ENCODE measurements at regions not wholly inside any gene's neighbourhood (a gene's known extent, or its start where the extent isn't known, plus 50 kb on each side); places are given as distances from the start of the nearest gene placed in this dataset.
A peak's percentile ranks its signal among the peaks of the same experiment; 100 is the strongest.

- intact Hi-C loops (cut with DNase I): no loop called here
- Histone ChIP-seq H3K27ac (ENCODE audit: low read depth in 1 of 2, low read length in 2 of 2) (no peak overlapping the region), H3K27me3 (ENCODE audit: control insufficient read depth in 1 of 2, insufficient read depth in 2 of 2, low read length in 1 of 2) (no peaks in the 10 kb centered on the region), H3K4me1 (ENCODE audit: control insufficient read depth in 1 of 2, insufficient read depth in 2 of 2, low read length in 2 of 2) (no peaks in the 10 kb centered on the region), H3K9me3 (ENCODE audit: control insufficient read depth, low read length) (peaks cover 2% of the 10 kb centered on the region), H3K36me3 (ENCODE audit: control insufficient read depth in 1 of 2, insufficient read depth in 2 of 2, low read length in 1 of 2) (no peaks in the 10 kb centered on the region), H3K4me3 (ENCODE audit: low read length in 2 of 2) (no peak overlapping the region)
- WGBS, 2 donors: 79 to 90% methylated on average over 2 of the region's 2 CpGs
- no peak for DNase-seq
- ATAC-seq (ENCODE audit: low FRiP score): no peak
Observed at GRCh38 chr14:95021588-95021987, 135.7 kb downstream of the DICER1 start.

DNA sequence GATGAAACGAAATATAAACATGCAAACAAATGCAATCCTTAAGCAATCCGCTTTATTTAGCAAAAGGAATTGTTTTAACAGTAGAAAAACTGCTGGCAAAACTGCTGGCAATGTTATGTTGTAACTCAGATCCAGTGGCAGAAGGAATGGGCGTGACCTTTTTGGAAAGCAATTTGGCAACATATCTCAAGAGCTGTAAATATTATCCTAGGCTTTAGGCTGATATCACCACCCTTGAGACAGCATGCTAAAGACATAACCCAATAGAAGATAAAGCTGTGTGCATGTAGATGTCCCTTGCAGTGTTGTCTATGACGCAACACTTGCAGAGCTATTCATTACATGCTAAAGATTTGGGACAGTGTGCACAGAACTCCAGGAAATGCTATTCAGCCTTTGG lies 138.5 kb downstream of the DICER1 start:
- peak; percentile 41 for ATAC-seq (ENCODE audit: low FRiP score)
- H3K9me3 ChIP-seq (ENCODE audit: control insufficient read depth, low read length): peaks cover 4% of the 10 kb centered on the region
- 72 to 76% methylated on average over 4 of the region's 4 CpGs for whole genome bisulfite sequencing, 2 donors
- no peak for DNase-seq
- H3K36me3 ChIP-seq (ENCODE audit: control insufficient read depth in 1 of 2, insufficient read depth in 2 of 2, low read length in 1 of 2): no peaks in the 10 kb centered on the region
- no peak overlapping the region for H3K4me3 ChIP-seq (ENCODE audit: low read length in 2 of 2)
- H3K4me1 ChIP-seq (ENCODE audit: control insufficient read depth in 1 of 2, insufficient read depth in 2 of 2, low read length in 2 of 2): no peaks in the 10 kb centered on the region
- H3K27ac ChIP-seq (ENCODE audit: low read depth in 1 of 2, low read length in 2 of 2): no peak overlapping the region
- intact Hi-C loops (cut with DNase I): no loop called here
- H3K27me3 ChIP-seq (ENCODE audit: control insufficient read depth in 1 of 2, insufficient read depth in 2 of 2, low read length in 1 of 2): no peaks in the 10 kb centered on the region

GRCh38 chr14:95015046-95015445 lies 142.3 kb downstream of the DICER1 start:
- DNase-seq (no peak), ATAC-seq (ENCODE audit: low FRiP score) (no peak)
- Histone ChIP-seq H3K4me1 (ENCODE audit: control insufficient read depth in 1 of 2, insufficient read depth in 2 of 2, low read length in 2 of 2) (no peaks in the 10 kb centered on the region), H3K36me3 (ENCODE audit: control insufficient read depth in 1 of 2, insufficient read depth in 2 of 2, low read length in 1 of 2) (no peaks in the 10 kb centered on the region), H3K27ac (ENCODE audit: low read depth in 1 of 2, low read length in 2 of 2) (no peak overlapping the region), H3K4me3 (ENCODE audit: low read length in 2 of 2) (no peak overlapping the region), H3K9me3 (ENCODE audit: control insufficient read depth, low read length) (peaks cover 3% of the 10 kb centered on the region), H3K27me3 (ENCODE audit: control insufficient read depth in 1 of 2, insufficient read depth in 2 of 2, low read length in 1 of 2) (no peaks in the 10 kb centered on the region)
- intact Hi-C loops (cut with DNase I): no loop called here
- 94 to 97% methylated on average over 1 of the region's 1 CpG for WGBS, 2 donors

DNA sequence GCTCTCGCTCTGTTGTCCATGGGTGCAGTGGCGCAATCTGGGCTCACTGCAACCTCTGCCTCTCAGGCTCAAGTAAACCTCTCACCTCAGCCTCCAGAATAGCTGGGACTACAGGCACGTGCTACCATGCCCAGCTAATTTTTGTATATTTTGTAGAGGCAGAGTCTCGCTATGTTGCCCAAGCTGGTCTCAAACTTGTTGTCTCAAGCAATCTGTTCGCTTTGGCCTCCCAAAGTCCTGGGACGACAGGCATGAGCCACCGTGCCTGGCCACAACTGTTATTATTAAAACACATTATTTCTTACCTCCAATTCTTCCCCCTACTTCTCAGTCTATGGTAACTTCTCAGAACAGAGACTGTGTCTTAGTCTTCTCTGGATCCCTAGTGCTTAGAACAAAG lies 143.3 kb downstream of the DICER1 start:
- WGBS, 2 donors: 96% methylated on average over 7 of the region's 7 CpGs

DNA sequence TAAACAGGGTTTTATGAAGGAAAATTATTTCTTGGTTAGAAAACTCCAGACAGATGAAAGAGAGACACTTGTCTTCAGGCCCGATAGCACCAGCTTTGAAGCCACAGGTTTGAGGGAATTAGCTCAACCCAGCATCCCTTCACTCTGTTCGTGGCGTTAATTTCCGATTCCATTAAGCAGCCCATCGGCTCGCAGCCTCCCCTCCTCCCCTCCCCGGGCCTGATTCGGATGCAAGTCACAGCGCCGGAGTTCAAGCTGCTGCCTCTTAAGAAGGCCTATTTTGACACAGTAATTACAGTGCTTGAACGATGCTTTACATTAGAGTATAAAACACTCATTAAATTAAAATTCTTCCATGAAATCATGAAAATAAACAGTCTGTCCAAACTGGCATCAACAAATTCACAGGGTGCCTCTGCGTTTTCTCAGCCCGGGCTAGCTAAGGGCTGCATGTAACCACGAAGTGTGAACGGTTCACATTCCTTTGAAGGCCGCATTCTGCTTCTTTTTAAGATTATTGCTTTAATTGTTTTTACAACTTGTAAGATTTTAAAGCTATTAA lies 145.8 kb downstream of the DICER1 start:
- Histone ChIP-seq H3K27ac (ENCODE audit: low read depth in 1 of 2, low read length in 2 of 2) (no peak overlapping the region), H3K9me3 (ENCODE audit: control insufficient read depth, low read length) (peaks cover 3% of the 10 kb centered on the region), H3K36me3 (ENCODE audit: control insufficient read depth in 1 of 2, insufficient read depth in 2 of 2, low read length in 1 of 2) (no peaks in the 10 kb centered on the region), H3K27me3 (ENCODE audit: control insufficient read depth in 1 of 2, insufficient read depth in 2 of 2, low read length in 1 of 2) (no peaks in the 10 kb centered on the region), H3K4me1 (ENCODE audit: control insufficient read depth in 1 of 2, insufficient read depth in 2 of 2, low read length in 2 of 2) (peaks cover 0 to 4% of the 10 kb centered on the region in 2 donors), H3K4me3 (ENCODE audit: low read length in 2 of 2) (no peak overlapping the region)
- WGBS, 2 donors: 76 to 80% methylated on average over 16 of the region's 16 CpGs
- no peak for DNase-seq
- intact Hi-C loops (cut with DNase I): no loop called here
- ATAC-seq (ENCODE audit: low FRiP score): no peak

More for the DNA sequence above, 143.3 kb downstream of the DICER1 start:
- H3K27me3 ChIP-seq (ENCODE audit: control insufficient read depth in 1 of 2, insufficient read depth in 2 of 2, low read length in 1 of 2): no peaks in the 10 kb centered on the region
- peaks cover 3% of the 10 kb centered on the region for H3K9me3 ChIP-seq (ENCODE audit: control insufficient read depth, low read length)
- DNase-seq (no peak), ATAC-seq (ENCODE audit: low FRiP score) (no peak)
- intact Hi-C loops (cut with DNase I): no loop called here
- H3K36me3 ChIP-seq (ENCODE audit: control insufficient read depth in 1 of 2, insufficient read depth in 2 of 2, low read length in 1 of 2): no peaks in the 10 kb centered on the region
- H3K27ac ChIP-seq (ENCODE audit: low read depth in 1 of 2, low read length in 2 of 2): no peak overlapping the region
- peaks cover 0 to 2% of the 10 kb centered on the region in 2 donors for H3K4me1 ChIP-seq (ENCODE audit: control insufficient read depth in 1 of 2, insufficient read depth in 2 of 2, low read length in 2 of 2)
- no peak overlapping the region for H3K4me3 ChIP-seq (ENCODE audit: low read length in 2 of 2)

- 68 to 72% methylated on average over 15 of the region's 15 CpGs for WGBS, 2 donors
- H3K4me3 ChIP-seq (ENCODE audit: low read length in 2 of 2): no peak overlapping the region
- H3K9me3 ChIP-seq (ENCODE audit: control insufficient read depth, low read length): no peaks in the 10 kb centered on the region
- H3K4me1 ChIP-seq (ENCODE audit: control insufficient read depth in 1 of 2, insufficient read depth in 2 of 2, low read length in 2 of 2): peaks cover 0 to 4% of the 10 kb centered on the region in 2 donors
- no peaks in the 10 kb centered on the region for H3K27me3 ChIP-seq (ENCODE audit: control insufficient read depth in 1 of 2, insufficient read depth in 2 of 2, low read length in 1 of 2)
- ATAC-seq (ENCODE audit: low FRiP score): no peak
- H3K27ac ChIP-seq (ENCODE audit: low read depth in 1 of 2, low read length in 2 of 2): no peak overlapping the region
- no peak for DNase-seq
- intact Hi-C loops (cut with DNase I): no loop called here
- no peaks in the 10 kb centered on the region for H3K36me3 ChIP-seq (ENCODE audit: control insufficient read depth in 1 of 2, insufficient read depth in 2 of 2, low read length in 1 of 2)
Observed at GRCh38 chr14:95008445-95009217, 148.7 kb downstream of the DICER1 start.

DNA sequence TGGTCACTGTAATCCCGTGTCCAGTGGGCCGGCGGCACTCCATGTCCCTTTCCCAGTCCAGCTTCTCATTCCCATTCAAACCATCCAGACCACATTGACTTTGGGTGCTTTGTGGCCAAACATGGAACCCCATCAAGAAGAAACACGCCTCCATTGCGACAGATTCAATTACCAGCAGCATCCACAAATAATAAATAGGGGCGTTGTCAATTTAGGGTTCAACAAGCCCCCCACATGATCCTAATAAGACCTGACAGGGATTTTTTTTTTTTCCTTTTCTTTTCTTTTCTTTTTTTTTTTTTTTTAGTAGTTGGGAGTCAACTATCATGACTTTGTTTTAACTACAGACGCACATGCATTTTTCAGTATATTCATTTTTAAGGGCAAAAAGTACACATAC lies 149.4 kb downstream of the DICER1 start:
- intact Hi-C loops (cut with DNase I): no loop called here
- DNase-seq: no peak
- Histone ChIP-seq H3K4me3 (ENCODE audit: low read length in 2 of 2) (no peak overlapping the region), H3K9me3 (ENCODE audit: control insufficient read depth, low read length) (no peaks in the 10 kb centered on the region), H3K4me1 (ENCODE audit: control insufficient read depth in 1 of 2, insufficient read depth in 2 of 2, low read length in 2 of 2) (peaks cover 0 to 4% of the 10 kb centered on the region in 2 donors), H3K27ac (ENCODE audit: low read depth in 1 of 2, low read length in 2 of 2) (no peak overlapping the region), H3K27me3 (ENCODE audit: control insufficient read depth in 1 of 2, insufficient read depth in 2 of 2, low read length in 1 of 2) (no peaks in the 10 kb centered on the region), H3K36me3 (ENCODE audit: control insufficient read depth in 1 of 2, insufficient read depth in 2 of 2, low read length in 1 of 2) (no peaks in the 10 kb centered on the region)
- ATAC-seq (ENCODE audit: low FRiP score): no peak
- WGBS, 2 donors: 90 to 93% methylated on average over 7 of the region's 7 CpGs

DNA sequence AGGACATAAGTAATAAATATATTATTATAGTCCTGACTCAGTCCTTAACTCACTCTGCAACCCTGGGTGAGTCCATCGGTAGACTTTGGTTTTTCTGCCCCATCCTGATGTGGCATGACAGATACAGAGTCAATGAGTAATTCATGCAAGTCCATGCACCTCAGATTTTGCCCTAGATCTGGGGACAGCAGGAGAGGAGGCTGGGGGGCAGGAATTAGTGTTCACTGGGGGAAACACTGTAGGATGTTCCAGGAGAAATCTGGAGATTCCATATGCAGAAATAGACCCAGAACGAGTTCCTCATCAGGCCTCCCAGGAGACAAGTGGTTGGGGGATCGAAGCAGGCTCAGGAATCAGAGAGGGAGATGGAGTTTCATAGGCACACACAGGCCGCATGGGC lies 150.8 kb downstream of the DICER1 start:
- no peak for ATAC-seq (ENCODE audit: low FRiP score)
- H3K27me3 ChIP-seq (ENCODE audit: control insufficient read depth in 1 of 2, insufficient read depth in 2 of 2, low read length in 1 of 2): no peaks in the 10 kb centered on the region
- no peaks in the 10 kb centered on the region for H3K9me3 ChIP-seq (ENCODE audit: control insufficient read depth, low read length)
- H3K4me3 ChIP-seq (ENCODE audit: low read length in 2 of 2): no peak overlapping the region
- H3K4me1 ChIP-seq (ENCODE audit: control insufficient read depth in 1 of 2, insufficient read depth in 2 of 2, low read length in 2 of 2): peaks cover 0 to 4% of the 10 kb centered on the region in 2 donors
- no peaks in the 10 kb centered on the region for H3K36me3 ChIP-seq (ENCODE audit: control insufficient read depth in 1 of 2, insufficient read depth in 2 of 2, low read length in 1 of 2)
- WGBS, 2 donors: 93 to 96% methylated on average over 4 of the region's 4 CpGs
- DNase-seq: no peak
- H3K27ac ChIP-seq (ENCODE audit: low read depth in 1 of 2, low read length in 2 of 2): no peak overlapping the region
- intact Hi-C loops (cut with DNase I): no loop called here

DNA sequence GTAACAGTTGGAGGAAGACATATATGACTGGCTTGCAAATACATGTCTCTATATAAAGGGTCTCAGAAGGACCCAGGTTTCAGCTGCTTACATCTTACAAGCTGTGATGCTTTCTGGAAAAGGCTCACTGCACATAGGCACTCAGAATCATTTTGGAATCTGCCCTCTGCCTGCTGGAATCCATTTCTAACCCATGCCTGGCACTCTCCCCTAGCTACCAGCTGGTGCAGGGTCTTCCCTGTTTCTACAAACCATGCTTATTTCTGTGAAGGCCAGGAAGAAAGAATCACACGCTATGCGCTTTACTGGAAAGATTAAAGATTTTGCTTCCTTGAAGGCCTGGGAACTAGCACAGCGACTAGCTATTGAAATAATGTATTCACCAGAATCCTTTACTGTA lies 151.3 kb downstream of the DICER1 start:
- Histone ChIP-seq H3K4me1 (ENCODE audit: control insufficient read depth in 1 of 2, insufficient read depth in 2 of 2, low read length in 2 of 2) (peaks cover 0 to 4% of the 10 kb centered on the region in 2 donors), H3K9me3 (ENCODE audit: control insufficient read depth, low read length) (no peaks in the 10 kb centered on the region), H3K4me3 (ENCODE audit: low read length in 2 of 2) (no peak overlapping the region), H3K36me3 (ENCODE audit: control insufficient read depth in 1 of 2, insufficient read depth in 2 of 2, low read length in 1 of 2) (no peaks in the 10 kb centered on the region), H3K27me3 (ENCODE audit: control insufficient read depth in 1 of 2, insufficient read depth in 2 of 2, low read length in 1 of 2) (no peaks in the 10 kb centered on the region), H3K27ac (ENCODE audit: low read depth in 1 of 2, low read length in 2 of 2) (no peak overlapping the region)
- 98 to 100% methylated on average over 3 of the region's 3 CpGs for whole genome bisulfite sequencing, 2 donors
- intact Hi-C loops (cut with DNase I): no loop called here
- ATAC-seq (ENCODE audit: low FRiP score): no peak
- no peak for DNase-seq
